IMR-90 (cell line): ENCODE measurements at regions not wholly inside any gene's neighbourhood (a gene's known extent, or its start where the extent isn't known, plus 50 kb on each side); places are given as distances from the start of the nearest gene placed in this dataset.
A peak's percentile ranks its signal among the peaks of the same experiment; 100 is the strongest.

Source experiments
- ATAC-seq: fragments of 200-7000 bp; cut with Tn5 transposase; 2 replicates; pipeline ENCODE4 v1.9.1; 2020; ENCODE audit warnings: low read depth, mild to moderate bottlenecking, moderate library complexity
- BruUV-seq: library from RNA; stranded (reverse); fragments of 400-500 nt; replicated peaks from 2 replicates; lab custom pipeline; 2021; lab: Mats Ljungman, UMichigan
- CTCF ChIA-PET: fragments of 300-600 bp; formaldehyde crosslinking; extraction: SDS; loops from one replicate; lab custom pipeline; 2021; ENCODE audit warnings: antibody characterized with exemption; lab: Yijun Ruan, JAX
- POLR2A ChIA-PET: fragments of 300-600 bp; sonication (Branson Sonifier 250); formaldehyde crosslinking; loops from one replicate; lab custom pipeline; 2022; ENCODE audit warnings: antibody characterized with exemption; ENCODE audit not compliant: unreplicated experiment; lab: Charles Lee
- DNase-seq: peaks from one replicate; pipeline ENCODE4 v3.0.0; 2013
- H2AFZ ChIP-seq: replicated peaks from 2 replicates; pipeline ENCODE3; 2013; ENCODE audit warnings: low read length, mild to moderate bottlenecking; ENCODE audit not compliant: poor library complexity
- H2AK5ac ChIP-seq: 2 replicates; pipeline ENCODE4 v1.6.1; 2013; ENCODE audit warnings: low read depth, low read length, inconsistent platforms
- H2AK9ac ChIP-seq: replicated peaks from 2 replicates; pipeline ENCODE3; 2013; ENCODE audit warnings: mild to moderate bottlenecking, low read depth, low read length, moderate library complexity; ENCODE audit not compliant: poor library complexity
- H2BK120ac ChIP-seq: 2 replicates; pipeline ENCODE4 v1.6.1; 2013; ENCODE audit warnings: low read depth, low read length, inconsistent platforms
- H2BK15ac ChIP-seq: 3 replicates; pipeline ENCODE4 v1.6.1; 2013; ENCODE audit warnings: low read depth, low read length, inconsistent platforms
- H2BK20ac ChIP-seq: 2 replicates; pipeline ENCODE4 v1.6.1; 2013; ENCODE audit warnings: low read depth, mild to moderate bottlenecking, inconsistent platforms, low read length, moderate library complexity
- H2BK5ac ChIP-seq: 2 replicates; pipeline ENCODE4 v1.6.1; 2013; ENCODE audit warnings: mild to moderate bottlenecking, low read depth, low read length, inconsistent platforms; ENCODE audit not compliant: poor library complexity, severe bottlenecking
- H3K14ac ChIP-seq: replicated peaks from 2 replicates; pipeline ENCODE4 v1.6.1; 2013; ENCODE audit warnings: low read depth, low read length, inconsistent platforms
- H3K18ac ChIP-seq: 2 replicates; pipeline ENCODE4 v1.6.1; 2013; ENCODE audit warnings: low read depth, low read length, control low read depth
- H3K23ac ChIP-seq: 2 replicates; pipeline ENCODE4 v1.6.1; 2013; ENCODE audit warnings: low read depth, low read length, inconsistent platforms
- H3K27ac ChIP-seq: 2 replicates; pipeline ENCODE4 v1.5.1; 2013; ENCODE audit warnings: mild to moderate bottlenecking, control low read depth, low read length; ENCODE audit not compliant: insufficient read depth
- H3K27me3 ChIP-seq: 2 replicates; pipeline ENCODE4 v1.6.1; 2013; ENCODE audit warnings: low read length; ENCODE audit not compliant: control insufficient read depth, insufficient read depth
- H3K36me3 ChIP-seq: 2 replicates; pipeline ENCODE4 v1.6.1; 2013; ENCODE audit warnings: low read length, mixed read lengths; ENCODE audit not compliant: control insufficient read depth, insufficient read depth
- H3K4ac ChIP-seq: 2 replicates; pipeline ENCODE4 v1.6.1; 2013; ENCODE audit warnings: low read depth, low read length, inconsistent platforms
- H3K4me1 ChIP-seq: 2 replicates; pipeline ENCODE4 v1.6.1; 2013; ENCODE audit warnings: low read length, mixed read lengths; ENCODE audit not compliant: control insufficient read depth, insufficient read depth
- H3K4me2 ChIP-seq: 2 replicates; pipeline ENCODE4 v1.6.1; 2013; ENCODE audit warnings: low read depth, mild to moderate bottlenecking, control low read depth, low read length, moderate library complexity
- H3K4me3 ChIP-seq: 2 replicates; pipeline ENCODE4 v1.5.1; 2013; ENCODE audit warnings: low read depth, mild to moderate bottlenecking, control low read depth, low read length, moderate library complexity; ENCODE audit not compliant: insufficient read depth
- H3K56ac ChIP-seq: 2 replicates; pipeline ENCODE4 v1.6.1; 2013; ENCODE audit warnings: low read length, inconsistent platforms; ENCODE audit not compliant: insufficient read depth; ENCODE audit errors: extremely low read depth
- H3K79me1 ChIP-seq, 2 experiments: 2 replicates each; pipeline ENCODE4 v1.6.1; 2013; ENCODE audit warnings: low read length in 2 of 2, inconsistent platforms in 1 of 2, low read depth in 1 of 2
- H3K9ac ChIP-seq: 2 replicates; pipeline ENCODE4 v1.6.1; 2013; ENCODE audit warnings: low read depth, low read length, control low read depth
- H3K9me1 ChIP-seq: 2 replicates; pipeline ENCODE4 v1.6.1; 2013; ENCODE audit warnings: low read length, inconsistent platforms; ENCODE audit not compliant: insufficient read depth
- H3K9me3 ChIP-seq: 2 replicates; pipeline ENCODE4 v1.6.1; 2013; ENCODE audit warnings: low read length; ENCODE audit not compliant: control insufficient read depth, insufficient read depth
- H4K20me1 ChIP-seq: 2 replicates; pipeline ENCODE4 v1.6.1; 2013; ENCODE audit warnings: low read length, inconsistent platforms; ENCODE audit not compliant: insufficient read depth
- H4K5ac ChIP-seq: 2 replicates; pipeline ENCODE4 v1.6.1; 2013; ENCODE audit warnings: mild to moderate bottlenecking, low read depth, low read length, control low read depth
- H4K8ac ChIP-seq, 2 experiments: 2 replicates each; pipeline ENCODE4 v1.6.1; 2013; ENCODE audit warnings: low read depth in 2 of 2, low read length in 2 of 2, control low read depth in 1 of 2, inconsistent platforms in 1 of 2
- H4K91ac ChIP-seq: 2 replicates; pipeline ENCODE4 v1.6.1; 2013; ENCODE audit warnings: low read depth, low read length, inconsistent platforms; ENCODE audit not compliant: insufficient read depth
- BHLHE40 ChIP-seq: fragments of 150-350 bp; IDR thresholded peaks from 2 replicates; pipeline ENCODE4 v1.6.1; 2016; ENCODE audit warnings: mild to moderate bottlenecking, low read depth, low read length
- CEBPB ChIP-seq: IDR thresholded peaks from 2 replicates; pipeline ENCODE4 v1.6.1; 2012; ENCODE audit warnings: low read depth, low read length, improper control_type of control experiment
- CHD1 ChIP-seq: IDR thresholded peaks from 2 replicates; pipeline ENCODE4 v1.6.1; 2012; ENCODE audit warnings: low read depth, low read length, improper control_type of control experiment
- FOS ChIP-seq: fragments of 150-350 bp; IDR thresholded peaks from 2 replicates; pipeline ENCODE4 v1.6.1; 2016; ENCODE audit warnings: low read depth, low read length
- MAFK ChIP-seq: IDR thresholded peaks from 2 replicates; pipeline ENCODE4 v1.6.1; 2012; ENCODE audit warnings: low read depth, low read length, improper control_type of control experiment
- MAZ ChIP-seq: IDR thresholded peaks from 2 replicates; pipeline ENCODE4 v1.6.1; 2012; ENCODE audit warnings: low read depth, mild to moderate bottlenecking, low read length, improper control_type of control experiment, moderate library complexity, borderline replicate concordance
- MXI1 ChIP-seq: IDR thresholded peaks from 2 replicates; pipeline ENCODE4 v1.6.1; 2012; ENCODE audit warnings: low read depth, mild to moderate bottlenecking, low read length, moderate library complexity, borderline replicate concordance
- NFE2L2 ChIP-seq: fragments of 150-350 bp; IDR thresholded peaks from 2 replicates; pipeline ENCODE4 v1.6.1; 2016; ENCODE audit warnings: low read depth, mild to moderate bottlenecking, low read length
- POLR2A ChIP-seq: IDR thresholded peaks from 2 replicates; pipeline ENCODE4 v1.6.1; 2012; ENCODE audit warnings: mild to moderate bottlenecking, low read depth, low read length
- RAD21 ChIP-seq: IDR thresholded peaks from 2 replicates; pipeline ENCODE4 v1.6.1; 2012; ENCODE audit warnings: low read length, improper control_type of control experiment
- RCOR1 ChIP-seq: IDR thresholded peaks from 2 replicates; pipeline ENCODE4 v1.6.1; 2012; ENCODE audit warnings: mild to moderate bottlenecking, low read length, improper control_type of control experiment; ENCODE audit not compliant: insufficient replicate concordance
- RFX5 ChIP-seq: IDR thresholded peaks from 2 replicates; pipeline ENCODE4 v1.8.0; 2012; ENCODE audit warnings: low read depth, mild to moderate bottlenecking, low read length, moderate library complexity
- SMC3 ChIP-seq: fragments of 150-350 bp; IDR thresholded peaks from 2 replicates; pipeline ENCODE4 v1.6.1; 2016; ENCODE audit warnings: low read depth, mild to moderate bottlenecking, antibody characterized with exemption, low read length, moderate library complexity
- USF2 ChIP-seq: fragments of 150-350 bp; IDR thresholded peaks from 2 replicates; pipeline ENCODE4 v1.6.1; 2017; ENCODE audit warnings: mild to moderate bottlenecking, antibody characterized with exemption, low read length, low read depth
- WGBS, 2 experiments: methylation state at CpG; one replicate each; pipeline versions ENCODE4 v1.1.5 to v1.1.7; 2013; ENCODE audit warnings: missing lambda C conversion rate in 2 of 2; ENCODE audit not compliant: insufficient read length in 1 of 2; ENCODE audit errors: extremely low coverage in 2 of 2; 5-methylcytosine and 5-hydroxymethylcytosine counted together
- dilution Hi-C: fragments of 300-500 bp; cut with HindIII; formaldehyde crosslinking; loops from one replicate; pipeline ENCODE4 v1.14.3; 2018; ENCODE audit warnings: low sequenced_read_pairs; ENCODE audit not compliant: unreplicated experiment
- in situ Hi-C: fragments of 300-500 bp; cut with MboI; formaldehyde crosslinking; loops from 3 replicates; pipeline ENCODE4 v1.14.3; 2019; ENCODE audit warnings: low sequenced_read_pairs, inconsistent platforms, mixed read lengths
- intact Hi-C: fragments of 100-400 bp; cut with micrococcal nuclease; formaldehyde crosslinking; loops from 2 replicates; pipeline ENCODE4 v1.10.0; 2022
- TF ChIP-seq, protein P1 (sequence below): conservative IDR thresholded peaks from 2 replicates; pipeline ENCODE4 v1.5.1; 2012; ENCODE audit warnings: mild to moderate bottlenecking, low read depth, low read length, improper control_type of control experiment
- TF ChIP-seq, protein P2 (sequence below): fragments of 150-350 bp; IDR thresholded peaks from 2 replicates; pipeline ENCODE4 v1.6.1; 2016; ENCODE audit warnings: low read depth, mild to moderate bottlenecking, low read length, moderate library complexity, borderline replicate concordance

DNA sequence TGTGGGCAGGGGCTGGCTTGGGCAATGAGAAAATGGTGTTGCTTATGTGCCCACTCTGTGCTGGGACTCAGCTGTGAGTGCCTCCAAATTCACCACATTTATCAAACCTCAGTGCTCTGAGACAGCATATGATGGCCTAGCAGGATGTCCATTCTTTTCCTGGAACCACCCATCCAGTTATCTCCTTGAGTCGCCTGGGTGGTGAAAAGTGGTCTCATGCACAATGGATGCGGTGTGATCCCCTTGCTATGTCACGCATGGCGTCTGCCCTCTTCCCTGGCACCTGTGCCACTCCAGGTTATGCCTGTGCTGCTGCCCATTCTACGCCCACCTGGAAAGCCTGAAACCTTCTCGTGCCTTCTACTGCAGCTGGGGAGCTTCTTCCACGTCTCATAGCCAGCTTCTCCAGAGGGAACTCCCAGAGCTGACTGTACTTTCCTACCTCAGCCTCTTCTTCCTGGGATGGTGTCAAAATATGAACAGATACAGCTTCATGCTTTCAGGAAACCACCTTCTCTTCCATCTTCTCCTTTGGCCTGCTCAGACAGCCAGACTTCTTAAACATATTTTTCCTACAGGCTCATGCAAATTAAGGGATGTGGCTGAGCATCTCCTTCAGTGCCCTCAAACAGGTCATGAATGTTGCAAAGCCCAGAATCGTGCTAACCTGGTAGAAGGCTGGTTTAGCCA, 147.3 kb downstream of the PFKFB3 start:
- intact Hi-C loops: no loop called here
- H3K23ac ChIP-seq: no peak overlapping the region
- DNase-seq (no peak), ATAC-seq (no peak)
- H2AFZ ChIP-seq: no peak overlapping the region
- dilution Hi-C loops: no loop called here
- no peak overlapping the region for H3K27ac ChIP-seq
- H2AK5ac ChIP-seq: no peak overlapping the region
- H2BK5ac ChIP-seq: no peak overlapping the region
- H4K5ac ChIP-seq: no peak overlapping the region
- H4K91ac ChIP-seq: no peak overlapping the region
- H3K18ac ChIP-seq: no peak overlapping the region
- H3K4me3 ChIP-seq: no peak overlapping the region
- no peak overlapping the region for H3K9ac ChIP-seq
- no TSS peak for BruUV-seq
- H2BK15ac ChIP-seq: no peak overlapping the region
- H3K4me1 ChIP-seq: peaks cover 5% of the 10 kb centered on the region; the same call in 1 of the 2 replicates
- H3K4me2 ChIP-seq: no peak overlapping the region
- H3K4ac ChIP-seq: no peak overlapping the region
- POLR2A ChIA-PET: no interaction called here
- no peaks in the 10 kb centered on the region for H3K27me3 ChIP-seq
- H4K8ac ChIP-seq: no peak overlapping the region
- H3K79me1 ChIP-seq: no peaks in the 10 kb centered on the region
- no peak overlapping the region for H3K56ac ChIP-seq
- CTCF ChIA-PET: interaction anchor here (1.6 kb wide), 1 partner anchor 75 kb away, joined by 3 read pairs; no protein-coding TSS in a partner anchor
- H4K20me1 ChIP-seq: no peaks in the 10 kb centered on the region
- TF ChIP-seq CHD1 (no peak), MAFK (no peak), SMC3 (no peak), USF2 (no peak), RFX5 (no peak), RAD21 (no peak), MAZ (no peak), BHLHE40 (no peak), FOS (no peak), RCOR1 (no peak), MXI1 (no peak), POLR2A (no peak), CEBPB (no peak), NFE2L2 (no peak)
- TF ChIP-seq, protein P1, sequence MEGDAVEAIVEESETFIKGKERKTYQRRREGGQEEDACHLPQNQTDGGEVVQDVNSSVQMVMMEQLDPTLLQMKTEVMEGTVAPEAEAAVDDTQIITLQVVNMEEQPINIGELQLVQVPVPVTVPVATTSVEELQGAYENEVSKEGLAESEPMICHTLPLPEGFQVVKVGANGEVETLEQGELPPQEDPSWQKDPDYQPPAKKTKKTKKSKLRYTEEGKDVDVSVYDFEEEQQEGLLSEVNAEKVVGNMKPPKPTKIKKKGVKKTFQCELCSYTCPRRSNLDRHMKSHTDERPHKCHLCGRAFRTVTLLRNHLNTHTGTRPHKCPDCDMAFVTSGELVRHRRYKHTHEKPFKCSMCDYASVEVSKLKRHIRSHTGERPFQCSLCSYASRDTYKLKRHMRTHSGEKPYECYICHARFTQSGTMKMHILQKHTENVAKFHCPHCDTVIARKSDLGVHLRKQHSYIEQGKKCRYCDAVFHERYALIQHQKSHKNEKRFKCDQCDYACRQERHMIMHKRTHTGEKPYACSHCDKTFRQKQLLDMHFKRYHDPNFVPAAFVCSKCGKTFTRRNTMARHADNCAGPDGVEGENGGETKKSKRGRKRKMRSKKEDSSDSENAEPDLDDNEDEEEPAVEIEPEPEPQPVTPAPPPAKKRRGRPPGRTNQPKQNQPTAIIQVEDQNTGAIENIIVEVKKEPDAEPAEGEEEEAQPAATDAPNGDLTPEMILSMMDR: no peak
- TF ChIP-seq, protein P2, sequence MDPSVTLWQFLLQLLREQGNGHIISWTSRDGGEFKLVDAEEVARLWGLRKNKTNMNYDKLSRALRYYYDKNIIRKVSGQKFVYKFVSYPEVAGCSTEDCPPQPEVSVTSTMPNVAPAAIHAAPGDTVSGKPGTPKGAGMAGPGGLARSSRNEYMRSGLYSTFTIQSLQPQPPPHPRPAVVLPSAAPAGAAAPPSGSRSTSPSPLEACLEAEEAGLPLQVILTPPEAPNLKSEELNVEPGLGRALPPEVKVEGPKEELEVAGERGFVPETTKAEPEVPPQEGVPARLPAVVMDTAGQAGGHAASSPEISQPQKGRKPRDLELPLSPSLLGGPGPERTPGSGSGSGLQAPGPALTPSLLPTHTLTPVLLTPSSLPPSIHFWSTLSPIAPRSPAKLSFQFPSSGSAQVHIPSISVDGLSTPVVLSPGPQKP: no peak
- in situ Hi-C loops: no loop called here
- no peaks in the 10 kb centered on the region for H3K9me1 ChIP-seq
- H2BK120ac ChIP-seq: no peak overlapping the region
- H2BK20ac ChIP-seq: no peak overlapping the region
- WGBS, 2 experiments: 100% methylated on average over 3 of the region's 8 CpGs; no CpG with 5 or more reads in 1 of the 2 experiments
- peaks cover 2% of the 10 kb centered on the region; the same call in 1 of the 2 replicates for H3K9me3 ChIP-seq
- no peak overlapping the region for H3K14ac ChIP-seq
- H2AK9ac ChIP-seq: peak overlapping the region; percentile 15
- no peaks in the 10 kb centered on the region for H3K36me3 ChIP-seq
